8988T (cell line): ENCODE measurements at regions not wholly inside any gene's neighbourhood (a gene's known extent, or its start where the extent isn't known, plus 50 kb on each side); places are given as distances from the start of the nearest gene placed in this dataset.

Experiments
- DNase-seq: peaks from one replicate; pipeline ENCODE4 v3.0.0; 2011

GRCh38 chr14:96638041-96638855 is 136.1 kb downstream of the PAPOLA start:
- no peak for DNase-seq

DNA sequence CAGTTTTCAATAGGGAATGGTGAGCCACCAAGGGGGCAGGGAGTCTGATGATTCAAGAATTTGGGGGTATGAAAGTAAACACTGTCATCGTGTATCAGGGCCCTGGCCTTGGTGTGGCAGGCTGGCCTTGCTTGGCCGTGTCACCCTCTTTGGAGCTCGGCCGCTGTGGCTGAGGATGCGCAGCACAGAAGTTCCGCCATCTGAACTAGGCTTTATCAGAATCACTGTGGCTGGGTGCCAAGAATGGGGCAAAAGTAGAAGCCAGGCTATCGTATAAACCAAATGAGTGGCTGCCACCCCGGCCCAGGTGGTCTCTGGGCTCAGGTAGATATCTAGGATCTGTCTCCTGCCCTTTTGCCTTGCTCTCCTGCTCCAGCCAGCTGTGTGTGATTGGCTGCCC is 137.4 kb downstream of the PAPOLA start:
- no peak for DNase-seq

GRCh38 chr14:96648506-96649326 is 146.5 kb downstream of the PAPOLA start:
- DNase-seq = no peak

- DNase-seq = no peak
Observed at GRCh38 chr14:96649327-96649601, 147.1 kb downstream of the PAPOLA start.

- no peak for DNase-seq
Observed at GRCh38 chr14:96653597-96653996, 143.6 kb upstream of the VRK1 start.

- no peak for DNase-seq
Observed at GRCh38 chr14:96658611-96659010, 138.6 kb upstream of the VRK1 start.

GRCh38 chr14:96660123-96660522 is 137.1 kb upstream of the VRK1 start:
- DNase-seq = no peak

GRCh38 chr14:96660667-96661066 is 136.5 kb upstream of the VRK1 start:
- no peak for DNase-seq

- no peak for DNase-seq
Observed at GRCh38 chr14:96661244-96661969, 135.8 kb upstream of the VRK1 start.

GRCh38 chr14:96662116-96662970 is 134.8 kb upstream of the VRK1 start:
- DNase-seq = no peak

DNA sequence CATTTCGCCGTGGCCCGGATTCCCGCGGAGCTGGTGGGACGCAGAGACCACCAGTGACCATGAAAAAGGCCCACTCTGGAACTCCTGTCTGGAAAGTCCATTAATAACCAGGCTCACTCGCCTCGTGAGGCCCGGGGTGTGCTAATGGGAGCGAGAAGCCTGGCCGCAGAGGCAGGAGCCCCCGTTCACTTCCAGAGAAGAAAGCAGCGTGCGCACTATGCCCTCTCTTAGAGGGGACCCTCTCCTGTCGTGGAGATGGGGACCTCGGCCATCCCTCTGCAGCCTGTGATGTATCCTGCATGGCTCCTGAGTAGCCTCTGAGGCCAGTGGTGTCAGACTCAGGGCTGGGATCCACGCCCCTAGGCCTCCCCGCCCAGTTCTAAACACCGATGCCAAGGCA is 134.1 kb upstream of the VRK1 start:
- DNase-seq = no peak

DNA sequence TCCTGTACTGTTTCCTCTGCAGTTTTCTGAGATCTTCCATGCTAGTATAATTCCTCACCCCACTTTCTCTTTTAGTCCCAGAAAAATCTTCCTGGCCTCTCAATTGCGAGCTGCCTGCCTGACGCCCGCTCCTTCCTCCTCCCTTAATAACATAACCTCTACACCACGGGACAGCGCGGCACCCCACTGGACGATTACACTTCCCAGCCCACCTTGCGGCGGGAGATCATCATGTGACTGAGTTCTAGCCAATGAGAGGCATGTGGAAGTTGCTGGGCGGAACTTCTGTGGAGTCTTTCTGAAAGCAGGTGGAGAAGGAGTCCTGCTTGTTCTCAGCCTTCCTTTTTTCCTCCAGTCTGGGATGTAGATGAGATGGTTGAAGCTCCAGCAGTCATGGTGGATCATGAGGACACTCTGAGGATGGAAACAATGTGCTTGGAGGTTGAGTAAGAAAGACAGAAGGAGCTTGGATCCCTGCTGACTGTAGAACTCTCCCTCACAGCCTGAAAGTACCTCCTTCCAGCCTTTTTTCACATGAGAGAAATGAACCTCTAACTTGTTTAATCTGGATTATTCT is 133.6 kb upstream of the VRK1 start:
- no peak for DNase-seq

GRCh38 chr14:96666088-96666487 is 131.1 kb upstream of the VRK1 start:
- no peak for DNase-seq

- DNase-seq = no peak
Observed at GRCh38 chr14:96670391-96670790, 126.8 kb upstream of the VRK1 start.

DNA sequence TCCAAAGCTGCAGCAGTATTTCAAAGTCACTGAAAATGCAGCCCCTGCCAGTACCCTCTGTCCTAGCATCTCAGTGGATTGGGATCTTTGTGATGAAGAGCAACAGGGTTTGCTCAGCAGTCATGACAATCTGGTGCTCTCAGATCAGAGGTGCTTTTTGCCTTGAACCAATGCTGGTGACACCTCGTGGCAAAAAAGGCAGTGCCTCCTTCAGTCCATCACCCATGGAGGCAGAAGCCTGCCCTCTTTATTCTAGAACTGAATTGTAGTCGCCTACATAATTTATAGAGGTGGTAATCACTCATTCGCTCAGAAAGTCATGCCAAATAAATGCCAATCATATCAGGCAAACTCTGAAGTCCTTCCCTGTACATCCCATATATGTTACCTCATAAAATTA is 126.0 kb upstream of the VRK1 start:
- DNase-seq = no peak

DNA sequence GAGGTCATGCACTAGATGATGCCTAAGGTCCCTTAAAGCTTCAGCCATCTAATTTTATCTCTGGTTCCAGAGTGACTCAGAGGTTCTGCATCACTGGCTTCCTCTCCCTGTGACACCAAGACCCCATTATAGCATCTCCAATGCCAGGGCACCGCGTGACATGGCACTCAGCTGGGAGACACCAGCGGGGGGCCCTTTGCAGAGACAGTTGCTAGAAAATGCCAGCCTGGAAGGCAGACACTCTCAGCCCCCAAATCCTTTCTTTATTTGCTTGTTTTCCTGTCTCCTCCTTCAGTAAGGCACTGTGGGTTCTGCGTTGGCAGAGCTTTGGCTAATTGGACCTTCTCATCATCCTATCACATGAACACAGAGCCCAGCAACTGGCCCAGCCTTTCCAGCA is 123.5 kb upstream of the VRK1 start:
- no peak for DNase-seq

DNA sequence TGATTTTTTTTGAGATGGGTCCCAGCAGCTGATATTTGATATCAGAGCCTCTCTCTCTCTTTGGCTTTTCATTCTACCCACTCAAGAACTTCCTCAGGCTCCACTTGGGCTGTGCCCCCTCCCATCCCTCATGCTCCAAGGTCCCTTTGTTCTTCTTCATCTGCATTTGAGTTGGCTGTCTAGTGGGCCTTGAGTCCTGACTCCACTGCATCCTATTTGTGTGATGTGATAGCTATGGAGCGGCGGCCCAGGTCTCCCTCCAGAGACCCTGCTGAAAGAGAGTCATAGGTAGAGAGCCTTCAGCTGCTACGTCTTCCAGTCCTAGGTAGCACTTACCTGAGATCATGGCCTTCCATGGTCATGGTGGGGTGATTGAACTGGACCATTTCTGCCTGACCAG is 123.1 kb upstream of the VRK1 start:
- no peak for DNase-seq

DNA sequence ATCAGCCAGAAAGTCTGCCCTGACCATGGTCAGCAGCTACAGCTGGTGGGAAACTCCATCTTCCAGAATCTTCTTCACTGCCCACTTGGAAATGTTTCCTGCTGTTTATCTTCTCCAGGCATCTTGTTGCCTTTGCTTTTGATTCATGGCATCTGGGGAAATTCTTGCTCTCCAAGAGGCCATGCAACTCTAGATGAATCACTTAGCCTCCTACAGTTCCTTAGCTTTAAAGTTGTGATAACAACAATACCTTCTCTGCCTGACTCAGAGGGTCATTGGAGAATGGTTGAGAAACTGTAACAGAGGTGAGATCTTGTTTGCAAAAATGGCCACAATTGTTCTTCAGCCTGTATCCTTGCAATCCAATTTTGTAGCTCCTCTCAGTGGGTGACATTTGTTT is 121.0 kb upstream of the VRK1 start:
- DNase-seq = no peak

- no peak for DNase-seq
Observed at GRCh38 chr14:96681829-96682228, 115.4 kb upstream of the VRK1 start.

DNA sequence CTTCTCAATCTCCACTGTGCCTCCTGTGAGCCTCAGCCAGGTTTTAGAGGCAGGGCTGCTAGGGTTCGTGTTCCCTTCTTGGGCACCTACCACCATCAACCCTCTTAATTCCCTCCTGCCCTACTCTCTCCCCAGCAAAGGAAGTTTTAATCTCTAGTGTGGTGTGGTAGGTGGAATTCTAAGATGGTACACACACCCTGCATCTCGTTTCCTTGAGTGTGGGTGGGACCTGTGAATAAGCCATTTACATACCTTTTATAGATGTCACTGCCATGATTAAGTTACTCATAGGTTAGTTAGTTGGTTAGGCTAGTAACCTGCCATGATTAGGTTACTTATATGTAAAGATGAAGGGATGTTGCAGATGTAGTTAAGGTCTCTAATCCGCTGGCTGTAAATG is 114.8 kb upstream of the VRK1 start:
- DNase-seq = no peak

DNA sequence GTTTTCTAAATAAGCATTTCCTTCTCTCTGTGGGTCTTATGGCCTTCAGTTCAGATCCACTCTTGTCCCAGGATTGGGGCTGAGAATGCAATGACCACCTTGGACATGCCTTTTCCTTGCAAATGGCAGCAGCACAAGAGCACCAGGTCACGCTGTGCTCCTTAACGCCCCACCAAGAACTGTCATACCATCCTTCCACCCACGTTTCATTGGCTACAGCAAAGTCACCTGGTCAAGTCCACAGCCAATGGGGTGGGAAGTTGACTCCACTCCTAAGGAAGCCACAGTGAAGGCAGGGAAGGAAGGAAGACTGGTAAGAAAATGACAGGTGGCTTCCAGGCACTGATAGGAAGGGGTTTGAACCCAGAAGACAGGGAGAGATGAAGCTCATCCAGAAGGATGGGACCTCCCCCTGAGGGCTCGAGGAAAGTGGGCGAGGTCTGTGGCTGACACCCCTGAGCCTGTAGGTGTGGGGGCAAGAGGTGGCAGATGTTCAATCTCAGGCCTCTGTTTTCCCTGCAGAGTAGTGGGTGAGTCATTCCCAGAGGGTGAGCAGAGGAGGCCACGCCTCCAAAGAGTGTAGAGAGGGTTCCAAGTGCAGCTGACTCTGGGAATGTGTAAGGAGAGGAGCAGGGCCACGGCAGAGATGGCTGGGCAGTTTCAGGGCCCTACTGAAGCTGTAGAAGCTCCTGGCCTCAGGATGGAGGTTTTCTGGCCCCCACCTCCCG is 113.5 kb upstream of the VRK1 start:
- no peak for DNase-seq

DNA sequence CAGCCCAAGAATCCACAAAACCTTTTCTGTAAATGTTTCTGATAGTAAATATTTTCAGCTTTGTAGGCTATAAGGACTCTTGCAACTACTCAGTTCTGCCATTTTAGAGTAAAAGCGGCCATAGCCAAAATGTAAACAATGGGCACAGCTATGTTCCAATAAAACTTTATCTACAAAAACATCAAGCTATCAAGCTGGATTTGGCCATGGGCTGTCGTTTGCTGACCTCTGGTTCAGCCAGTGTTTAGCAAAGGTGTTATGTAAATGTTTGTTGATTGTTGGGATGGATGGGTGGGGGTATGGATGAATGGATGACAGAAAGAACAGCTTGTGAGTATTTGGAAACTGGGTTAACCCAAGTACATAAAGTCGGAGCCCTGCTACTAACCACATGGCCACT is 111.1 kb upstream of the VRK1 start:
- no peak for DNase-seq
